Testis (tissue), 2 donors: ENCODE measurements at regions not wholly inside any gene's neighbourhood (a gene's known extent, or its start where the extent isn't known, plus 50 kb on each side); places are given as distances from the start of the nearest gene placed in this dataset.

Experiments used
- CTCF ChIP-seq, 3 experiments: fragments of 450-650 bp in 2 of 3; fragments of 200-600 bp in 1 of 3; sonication (generic) in 1 of 3; IDR thresholded peaks; one replicate each; pipeline ENCODE4 v1.5.1; 2016 to 2019; ENCODE audit warnings: antibody characterized with exemption in 3 of 3, mild to moderate bottlenecking in 2 of 3, moderate library complexity in 1 of 3
- POLR2A ChIP-seq: fragments of 450-650 bp; IDR thresholded peaks from one replicate; pipeline ENCODE4 v1.6.1; 2017; ENCODE audit warnings: antibody characterized with exemption, mild to moderate bottlenecking, moderate library complexity

- TF ChIP-seq POLR2A (no peak), CTCF (IDR thresholded peaks at IDR 0.05) (no peak)
Observed at GRCh38 chr2:220845766-220846273, 726.3 kb downstream of the EPHA4 start.
